HepG2 (cell line): ENCODE measurements at regions not wholly inside any gene's neighbourhood (a gene's known extent, or its start where the extent isn't known, plus 50 kb on each side); places are given as distances from the start of the nearest gene placed in this dataset.

Experiments used
- DPF2 ChIP-seq: sonication (generic); formaldehyde crosslinking; IDR thresholded peaks from 2 replicates; pipeline ENCODE4 v1.4.0; 2020; ENCODE audit warnings: mild to moderate bottlenecking, low read depth, missing genetic modification reagents, borderline replicate concordance
- JUN ChIP-seq: sonication (generic); formaldehyde crosslinking; IDR thresholded peaks from 2 replicates; pipeline ENCODE4 v1.4.0; 2020; ENCODE audit warnings: mild to moderate bottlenecking, missing genetic modification reagents
- PCBP2 ChIP-seq: fragments of 200-400 bp; formaldehyde crosslinking; optimal IDR thresholded peaks from 2 replicates; pipeline ENCODE3; 2018; ENCODE audit warnings: low read length, low read depth; ENCODE audit not compliant: poor library complexity, severe bottlenecking
- ZMYM2 ChIP-seq: sonication (generic); formaldehyde crosslinking; IDR thresholded peaks from 2 replicates; pipeline ENCODE4 v1.8.0; 2022; ENCODE audit warnings: mild to moderate bottlenecking, missing genetic modification reagents
- ZNF780A ChIP-seq: sonication (generic); formaldehyde crosslinking; IDR thresholded peaks from 2 replicates; pipeline ENCODE4 v1.8.0; 2022; ENCODE audit warnings: mild to moderate bottlenecking, missing genetic modification reagents, moderate library complexity
- TF ChIP-seq, protein P1 (sequence below), 2 experiments: fragments of 450-650 bp in 1 of 2; sonication (generic) in 1 of 2; formaldehyde crosslinking; IDR thresholded peaks; 2 replicates each; pipeline versions ENCODE4 v1.5.0 to v1.8.0; 2020 to 2022; ENCODE audit warnings: mild to moderate bottlenecking in 1 of 2, missing genetic modification reagents in 1 of 2
- TF ChIP-seq, protein P2 (sequence below): sonication (generic); formaldehyde crosslinking; IDR thresholded peaks from 2 replicates; pipeline ENCODE4 v1.4.0; 2020; ENCODE audit warnings: missing genetic modification reagents

DNA sequence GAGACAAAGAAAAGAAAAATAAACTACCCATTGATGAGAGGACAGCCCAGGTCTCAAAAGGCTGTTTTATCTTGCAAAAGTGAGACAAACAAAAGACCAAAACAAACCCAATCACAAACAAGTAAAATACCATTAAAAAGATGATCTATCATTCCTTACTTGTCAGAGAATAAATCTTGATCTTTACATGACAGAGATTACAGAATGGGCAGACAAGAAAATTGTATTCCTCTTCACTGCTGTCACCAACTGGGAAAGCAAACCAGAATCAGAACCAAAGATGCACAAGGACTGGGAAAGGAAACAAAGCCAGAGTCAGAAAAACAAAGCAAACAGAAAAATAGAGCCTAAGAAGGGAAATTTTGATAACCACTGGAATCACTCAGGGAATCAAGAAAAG is 444.0 kb upstream of the PDE3A start:
- TF ChIP-seq DPF2 (CRISPR knock-in tag) (no peak), ZMYM2 (no peak), ZNF780A (CRISPR knock-in tag) (no peak), PCBP2 (no peak), JUN (CRISPR knock-in tag) (no peak)
- TF ChIP-seq, protein P1, sequence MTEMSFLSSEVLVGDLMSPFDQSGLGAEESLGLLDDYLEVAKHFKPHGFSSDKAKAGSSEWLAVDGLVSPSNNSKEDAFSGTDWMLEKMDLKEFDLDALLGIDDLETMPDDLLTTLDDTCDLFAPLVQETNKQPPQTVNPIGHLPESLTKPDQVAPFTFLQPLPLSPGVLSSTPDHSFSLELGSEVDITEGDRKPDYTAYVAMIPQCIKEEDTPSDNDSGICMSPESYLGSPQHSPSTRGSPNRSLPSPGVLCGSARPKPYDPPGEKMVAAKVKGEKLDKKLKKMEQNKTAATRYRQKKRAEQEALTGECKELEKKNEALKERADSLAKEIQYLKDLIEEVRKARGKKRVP (CRISPR knock-in tag; IDR thresholded peaks at IDR 0.05): no peak
- TF ChIP-seq, protein P2, sequence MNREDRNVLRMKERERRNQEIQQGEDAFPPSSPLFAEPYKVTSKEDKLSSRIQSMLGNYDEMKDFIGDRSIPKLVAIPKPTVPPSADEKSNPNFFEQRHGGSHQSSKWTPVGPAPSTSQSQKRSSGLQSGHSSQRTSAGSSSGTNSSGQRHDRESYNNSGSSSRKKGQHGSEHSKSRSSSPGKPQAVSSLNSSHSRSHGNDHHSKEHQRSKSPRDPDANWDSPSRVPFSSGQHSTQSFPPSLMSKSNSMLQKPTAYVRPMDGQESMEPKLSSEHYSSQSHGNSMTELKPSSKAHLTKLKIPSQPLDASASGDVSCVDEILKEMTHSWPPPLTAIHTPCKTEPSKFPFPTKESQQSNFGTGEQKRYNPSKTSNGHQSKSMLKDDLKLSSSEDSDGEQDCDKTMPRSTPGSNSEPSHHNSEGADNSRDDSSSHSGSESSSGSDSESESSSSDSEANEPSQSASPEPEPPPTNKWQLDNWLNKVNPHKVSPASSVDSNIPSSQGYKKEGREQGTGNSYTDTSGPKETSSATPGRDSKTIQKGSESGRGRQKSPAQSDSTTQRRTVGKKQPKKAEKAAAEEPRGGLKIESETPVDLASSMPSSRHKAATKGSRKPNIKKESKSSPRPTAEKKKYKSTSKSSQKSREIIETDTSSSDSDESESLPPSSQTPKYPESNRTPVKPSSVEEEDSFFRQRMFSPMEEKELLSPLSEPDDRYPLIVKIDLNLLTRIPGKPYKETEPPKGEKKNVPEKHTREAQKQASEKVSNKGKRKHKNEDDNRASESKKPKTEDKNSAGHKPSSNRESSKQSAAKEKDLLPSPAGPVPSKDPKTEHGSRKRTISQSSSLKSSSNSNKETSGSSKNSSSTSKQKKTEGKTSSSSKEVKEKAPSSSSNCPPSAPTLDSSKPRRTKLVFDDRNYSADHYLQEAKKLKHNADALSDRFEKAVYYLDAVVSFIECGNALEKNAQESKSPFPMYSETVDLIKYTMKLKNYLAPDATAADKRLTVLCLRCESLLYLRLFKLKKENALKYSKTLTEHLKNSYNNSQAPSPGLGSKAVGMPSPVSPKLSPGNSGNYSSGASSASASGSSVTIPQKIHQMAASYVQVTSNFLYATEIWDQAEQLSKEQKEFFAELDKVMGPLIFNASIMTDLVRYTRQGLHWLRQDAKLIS: no peak
